ENCODE measurements at regions not wholly inside any gene's neighbourhood (a gene's known extent, or its start where the extent isn't known, plus 50 kb on each side); places are given as distances from the start of the nearest gene placed in this dataset.

DNA sequence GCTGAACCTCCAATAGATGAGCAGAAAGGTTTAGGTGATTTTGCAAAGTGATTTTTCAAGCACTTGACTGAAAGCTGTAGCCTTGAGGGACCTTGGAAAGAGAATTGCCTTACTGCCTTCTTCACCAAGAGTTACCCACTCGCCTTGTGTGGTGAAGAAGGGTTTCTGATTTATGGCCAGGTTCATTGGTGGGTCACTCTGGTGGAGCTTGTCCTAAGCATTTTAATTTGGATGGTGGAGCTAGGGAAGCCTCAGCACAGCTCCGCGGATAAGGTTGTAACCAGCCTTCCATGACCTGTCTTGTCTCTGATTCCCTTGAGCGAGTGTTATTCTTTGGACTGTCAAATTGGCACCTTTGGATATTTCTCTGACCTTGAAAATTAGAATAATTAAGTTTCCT lies 226.4 kb downstream of the FAT3 start:
- H3K4me3 ChIP-seq (ENCODE audit: control insufficient read depth in 2 of 3, extremely low read depth in 1 of 3, insufficient read depth in 2 of 3, low read depth in 1 of 3, low read length in 3 of 3) = no peak overlapping the region
- no peaks in the 10 kb centered on the region for H3K36me3 ChIP-seq (ENCODE audit: control insufficient read depth in 2 of 2, extremely low read depth in 1 of 2, insufficient read depth in 2 of 2, low read length in 2 of 2)
- no peaks in the 10 kb centered on the region for H3K9me1 ChIP-seq (ENCODE audit: control insufficient read depth, extremely low read depth, insufficient read depth, low read length)
- no peaks in the 10 kb centered on the region for H3K27me3 ChIP-seq (ENCODE audit: control insufficient read depth, extremely low read depth, insufficient read depth, low read length)
- no peaks in the 10 kb centered on the region for H3K9me3 ChIP-seq (ENCODE audit: control insufficient read depth, low read depth, low read length)
- no peaks in the 10 kb centered on the region for H3K79me2 ChIP-seq (ENCODE audit: control insufficient read depth, insufficient read depth, low read length)
- H3K4me1 ChIP-seq (ENCODE audit: control insufficient read depth, extremely low read depth, insufficient read depth, low read length) = peaks cover 4% of the 10 kb centered on the region
- FAIRE-seq (no peak), DNase-seq (ENCODE audit: low read depth, low spot score) (no peak)
- H4K20me1 ChIP-seq (ENCODE audit: control insufficient read depth, extremely low read depth, insufficient read depth, low read length) = no peaks in the 10 kb centered on the region
- no peak overlapping the region for H3K4me2 ChIP-seq (ENCODE audit: control insufficient read depth, extremely low read depth, insufficient read depth, low read depth, low read length)
- H2AFZ ChIP-seq (ENCODE audit: control insufficient read depth, low read length) = no peak overlapping the region
- H3K27ac ChIP-seq (ENCODE audit: control insufficient read depth, insufficient read depth, low read length) = no peak overlapping the region
- no peak overlapping the region for H3K9ac ChIP-seq (ENCODE audit: control insufficient read depth, extremely low read depth, insufficient read depth, low read length)
- TF ChIP-seq, protein P1, sequence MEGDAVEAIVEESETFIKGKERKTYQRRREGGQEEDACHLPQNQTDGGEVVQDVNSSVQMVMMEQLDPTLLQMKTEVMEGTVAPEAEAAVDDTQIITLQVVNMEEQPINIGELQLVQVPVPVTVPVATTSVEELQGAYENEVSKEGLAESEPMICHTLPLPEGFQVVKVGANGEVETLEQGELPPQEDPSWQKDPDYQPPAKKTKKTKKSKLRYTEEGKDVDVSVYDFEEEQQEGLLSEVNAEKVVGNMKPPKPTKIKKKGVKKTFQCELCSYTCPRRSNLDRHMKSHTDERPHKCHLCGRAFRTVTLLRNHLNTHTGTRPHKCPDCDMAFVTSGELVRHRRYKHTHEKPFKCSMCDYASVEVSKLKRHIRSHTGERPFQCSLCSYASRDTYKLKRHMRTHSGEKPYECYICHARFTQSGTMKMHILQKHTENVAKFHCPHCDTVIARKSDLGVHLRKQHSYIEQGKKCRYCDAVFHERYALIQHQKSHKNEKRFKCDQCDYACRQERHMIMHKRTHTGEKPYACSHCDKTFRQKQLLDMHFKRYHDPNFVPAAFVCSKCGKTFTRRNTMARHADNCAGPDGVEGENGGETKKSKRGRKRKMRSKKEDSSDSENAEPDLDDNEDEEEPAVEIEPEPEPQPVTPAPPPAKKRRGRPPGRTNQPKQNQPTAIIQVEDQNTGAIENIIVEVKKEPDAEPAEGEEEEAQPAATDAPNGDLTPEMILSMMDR (optimal IDR thresholded peaks at IDR 0.05 in 1 of 3, IDR thresholded peaks at IDR 0.05 in 1 of 3, conservative IDR thresholded peaks at IDR 0.05 in 1 of 3; ENCODE audit: extremely low read depth in 1 of 3, insufficient read depth in 2 of 3, low read length in 3 of 3) = no peak
- no peak for TF ChIP-seq EZH2 (IDR thresholded peaks at IDR 0.05; ENCODE audit: low read length)
- dilution Hi-C loops (cut with MboI; ENCODE audit: extremely low pct_ligation_motif_present, low sequenced_read_pairs) = no loop called here

GRCh38 chr11:92453055-92453454 lies 228.4 kb downstream of the FAT3 start:
- Histone ChIP-seq H3K79me2 (ENCODE audit: control insufficient read depth, insufficient read depth, low read length) (no peaks in the 10 kb centered on the region), H3K4me2 (ENCODE audit: control insufficient read depth, extremely low read depth, insufficient read depth, low read depth, low read length) (no peak overlapping the region), H4K20me1 (ENCODE audit: control insufficient read depth, extremely low read depth, insufficient read depth, low read length) (no peaks in the 10 kb centered on the region), H2AFZ (ENCODE audit: control insufficient read depth, low read length) (no peak overlapping the region), H3K36me3 (ENCODE audit: control insufficient read depth in 2 of 2, extremely low read depth in 1 of 2, insufficient read depth in 2 of 2, low read length in 2 of 2) (no peaks in the 10 kb centered on the region), H3K9ac (ENCODE audit: control insufficient read depth, extremely low read depth, insufficient read depth, low read length) (no peak overlapping the region), H3K27ac (ENCODE audit: control insufficient read depth, insufficient read depth, low read length) (no peak overlapping the region), H3K9me1 (ENCODE audit: control insufficient read depth, extremely low read depth, insufficient read depth, low read length) (no peaks in the 10 kb centered on the region), H3K27me3 (ENCODE audit: control insufficient read depth, extremely low read depth, insufficient read depth, low read length) (no peaks in the 10 kb centered on the region), H3K4me3 (ENCODE audit: control insufficient read depth in 2 of 3, extremely low read depth in 1 of 3, insufficient read depth in 2 of 3, low read depth in 1 of 3, low read length in 3 of 3) (no peak overlapping the region), H3K4me1 (ENCODE audit: control insufficient read depth, extremely low read depth, insufficient read depth, low read length) (no peaks in the 10 kb centered on the region), H3K9me3 (ENCODE audit: control insufficient read depth, low read depth, low read length) (no peaks in the 10 kb centered on the region)
- dilution Hi-C loops (cut with MboI; ENCODE audit: extremely low pct_ligation_motif_present, low sequenced_read_pairs) = no loop called here
- FAIRE-seq (peak; percentile 43), DNase-seq (ENCODE audit: low read depth, low spot score) (no peak)
- TF ChIP-seq, protein P1 (optimal IDR thresholded peaks at IDR 0.05 in 1 of 3, IDR thresholded peaks at IDR 0.05 in 1 of 3, conservative IDR thresholded peaks at IDR 0.05 in 1 of 3; ENCODE audit: extremely low read depth in 1 of 3, insufficient read depth in 2 of 3, low read length in 3 of 3) = no peak
- no peak for TF ChIP-seq EZH2 (IDR thresholded peaks at IDR 0.05; ENCODE audit: low read length)

Measured in keratinocyte (primary cell).